ENCODE measurements at regions not wholly inside any gene's neighbourhood (a gene's known extent, or its start where the extent isn't known, plus 50 kb on each side); places are given as distances from the start of the nearest gene placed in this dataset.

GRCh38 chr20:41888434-41888833 is 270.3 kb upstream of the CHD6 start:
- no peak for DNase-seq (ENCODE audit: low read depth in 2 of 2, low spot score in 1 of 2)

- no peak for DNase-seq (ENCODE audit: low read depth in 2 of 2, low spot score in 1 of 2)
Observed at GRCh38 chr20:41887500-41887899, 269.3 kb upstream of the CHD6 start.

GRCh38 chr20:41881466-41882046 is 263.4 kb upstream of the CHD6 start:
- DNase-seq (ENCODE audit: low read depth in 2 of 2, low spot score in 1 of 2), result no peak

- no peak for DNase-seq (ENCODE audit: low read depth in 2 of 2, low spot score in 1 of 2)
Observed at GRCh38 chr20:41879123-41879522, 260.9 kb upstream of the CHD6 start.

- no peak for DNase-seq (ENCODE audit: low read depth in 2 of 2, low spot score in 1 of 2)
Observed at GRCh38 chr20:41877911-41878310, 259.7 kb upstream of the CHD6 start.

GRCh38 chr20:41874658-41875057 is 256.5 kb upstream of the CHD6 start:
- DNase-seq (ENCODE audit: low read depth in 2 of 2, low spot score in 1 of 2), result no peak

- DNase-seq (ENCODE audit: low read depth in 2 of 2, low spot score in 1 of 2), result no peak
Observed at GRCh38 chr20:41872930-41873329, 254.8 kb upstream of the CHD6 start.

- no peak for DNase-seq (ENCODE audit: low read depth in 2 of 2, low spot score in 1 of 2)
Observed at GRCh38 chr20:41870869-41871462, 252.8 kb upstream of the CHD6 start.

GRCh38 chr20:41869261-41869660 is 251.1 kb upstream of the CHD6 start:
- DNase-seq (ENCODE audit: low read depth in 2 of 2, low spot score in 1 of 2), result no peak

- DNase-seq (ENCODE audit: low read depth in 2 of 2, low spot score in 1 of 2), result no peak
Observed at GRCh38 chr20:41865938-41866337, 247.8 kb upstream of the CHD6 start.

GRCh38 chr20:41862476-41862875 is 244.3 kb upstream of the CHD6 start:
- DNase-seq (ENCODE audit: low read depth in 2 of 2, low spot score in 1 of 2), result no peak

- DNase-seq (ENCODE audit: low read depth in 2 of 2, low spot score in 1 of 2), result no peak
Observed at GRCh38 chr20:41861772-41862422, 243.7 kb upstream of the CHD6 start.

GRCh38 chr20:41854765-41855164 is 236.6 kb upstream of the CHD6 start:
- no peak for DNase-seq (ENCODE audit: low read depth in 2 of 2, low spot score in 1 of 2)

GRCh38 chr20:41853806-41854205 is 235.6 kb upstream of the CHD6 start:
- no peak for DNase-seq (ENCODE audit: low read depth in 2 of 2, low spot score in 1 of 2)

GRCh38 chr20:41848180-41848579 is 230.0 kb upstream of the CHD6 start:
- DNase-seq (ENCODE audit: low read depth in 2 of 2, low spot score in 1 of 2), result no peak

GRCh38 chr20:41837669-41838224 is 219.6 kb upstream of the CHD6 start:
- no peak for DNase-seq (ENCODE audit: low read depth in 2 of 2, low spot score in 1 of 2)

- no peak for DNase-seq (ENCODE audit: low read depth in 2 of 2, low spot score in 1 of 2)
Observed at GRCh38 chr20:41833739-41834138, 215.6 kb upstream of the CHD6 start.

- DNase-seq (ENCODE audit: low read depth in 2 of 2, low spot score in 1 of 2), result no peak
Observed at GRCh38 chr20:41830702-41831101, 212.5 kb upstream of the CHD6 start.

GRCh38 chr20:41819436-41819835 is 201.3 kb upstream of the CHD6 start:
- no peak for DNase-seq (ENCODE audit: low read depth in 2 of 2, low spot score in 1 of 2)

GRCh38 chr20:41818991-41819390 is 200.8 kb upstream of the CHD6 start:
- DNase-seq (ENCODE audit: low read depth in 2 of 2, low spot score in 1 of 2), result no peak

- no peak for DNase-seq (ENCODE audit: low read depth in 2 of 2, low spot score in 1 of 2)
Observed at GRCh38 chr20:41818369-41818768, 200.2 kb upstream of the CHD6 start.

- DNase-seq (ENCODE audit: low read depth in 2 of 2, low spot score in 1 of 2), result no peak
Observed at GRCh38 chr20:41811456-41811855, 193.3 kb upstream of the CHD6 start.

- DNase-seq (ENCODE audit: low read depth in 2 of 2, low spot score in 1 of 2), result no peak
Observed at GRCh38 chr20:41800040-41800439, 181.9 kb upstream of the CHD6 start.

Data from stimulated activated CD8-positive, alpha-beta memory T cell treated with anti-CD3 and anti-CD28 coated beads, Interleukin-4, amount 100 ng/mL, for 4 hours (primary cell).